NCI-H446 (cell line): ENCODE measurements at regions not wholly inside any gene's neighbourhood (a gene's known extent, or its start where the extent isn't known, plus 50 kb on each side); places are given as distances from the start of the nearest gene placed in this dataset.

Experiments
- DNase-seq, 2 experiments: peaks; one replicate each; lab custom pipeline; 2025; lab: John Stamatoyannopoulos, UW

- no peak for DNase-seq
Observed at GRCh38 chr7:116310141-116310540, 99.8 kb downstream of the TES start.

GRCh38 chr7:116311259-116311658 lies 100.9 kb downstream of the TES start:
- no peak for DNase-seq

- DNase-seq, result no peak
Observed at GRCh38 chr7:116311816-116312471, 101.6 kb downstream of the TES start.

- no peak for DNase-seq
Observed at GRCh38 chr7:116315293-116315692, 105.0 kb downstream of the TES start.

- no peak for DNase-seq
Observed at GRCh38 chr7:116315803-116316202, 105.5 kb downstream of the TES start.

- DNase-seq, result peak; percentile 34 to 76
Observed at GRCh38 chr7:116316838-116317628, 106.7 kb downstream of the TES start.

GRCh38 chr7:116317907-116318306 lies 107.6 kb downstream of the TES start:
- no peak for DNase-seq

GRCh38 chr7:116322541-116322940 lies 112.2 kb downstream of the TES start:
- no peak for DNase-seq

GRCh38 chr7:116324582-116324981 lies 114.2 kb downstream of the TES start:
- no peak for DNase-seq

- no peak for DNase-seq
Observed at GRCh38 chr7:116325517-116325916, 115.2 kb downstream of the TES start.

GRCh38 chr7:116327135-116327534 lies 116.8 kb downstream of the TES start:
- no peak for DNase-seq

- no peak for DNase-seq
Observed at GRCh38 chr7:116327752-116328151, 117.4 kb downstream of the TES start.

GRCh38 chr7:116328161-116328560 lies 117.8 kb downstream of the TES start:
- DNase-seq, result no peak

GRCh38 chr7:116329686-116330503 lies 119.6 kb downstream of the TES start:
- peak in 1 of 2 experiments; percentile 64 for DNase-seq

- DNase-seq, result peak; percentile 13 to 70
Observed at GRCh38 chr7:116331020-116331419, 120.7 kb downstream of the TES start.

- peak in 1 of 2 experiments; percentile 3 for DNase-seq
Observed at GRCh38 chr7:116332766-116333165, 122.4 kb downstream of the TES start.

- no peak for DNase-seq
Observed at GRCh38 chr7:116334555-116334954, 124.2 kb downstream of the TES start.

- no peak for DNase-seq
Observed at GRCh38 chr7:116337018-116337417, 126.7 kb downstream of the TES start.

- DNase-seq, result no peak
Observed at GRCh38 chr7:116337800-116338199, 127.5 kb downstream of the TES start.

GRCh38 chr7:116339564-116339963 lies 129.2 kb downstream of the TES start:
- no peak for DNase-seq

- DNase-seq, result no peak
Observed at GRCh38 chr7:116340201-116340847, 130.0 kb downstream of the TES start.
